GM21423 (cell line): ENCODE measurements at regions not wholly inside any gene's neighbourhood (a gene's known extent, or its start where the extent isn't known, plus 50 kb on each side); places are given as distances from the start of the nearest gene placed in this dataset.

Experiments used
- ATAC-seq: cut with Tn5 transposase; IDR thresholded peaks from one replicate; pipeline ENCODE4 v1.9.1; 2021; ENCODE audit warnings: mild to moderate bottlenecking, moderate library complexity; ENCODE audit not compliant: unreplicated experiment

DNA sequence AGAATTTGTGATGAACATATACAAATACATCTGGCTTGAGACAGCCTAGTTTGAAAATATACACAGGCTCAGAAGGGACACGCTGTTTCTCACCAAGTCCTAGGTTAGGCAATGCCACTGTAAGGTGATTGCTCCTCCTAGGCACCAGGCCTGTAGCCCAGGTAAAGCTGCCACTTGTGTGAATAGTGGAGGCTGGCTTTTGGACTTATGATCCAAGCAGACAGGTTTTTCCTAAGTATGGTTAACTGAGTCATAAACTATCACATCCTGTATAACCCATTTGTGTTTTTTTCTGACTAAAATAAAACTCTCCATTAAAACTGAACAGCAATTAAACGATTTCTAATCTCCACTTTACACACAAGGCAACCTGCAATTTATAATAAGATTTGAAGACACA lies 81.0 kb downstream of the SEMA4F start:
- ATAC-seq = no peak

DNA sequence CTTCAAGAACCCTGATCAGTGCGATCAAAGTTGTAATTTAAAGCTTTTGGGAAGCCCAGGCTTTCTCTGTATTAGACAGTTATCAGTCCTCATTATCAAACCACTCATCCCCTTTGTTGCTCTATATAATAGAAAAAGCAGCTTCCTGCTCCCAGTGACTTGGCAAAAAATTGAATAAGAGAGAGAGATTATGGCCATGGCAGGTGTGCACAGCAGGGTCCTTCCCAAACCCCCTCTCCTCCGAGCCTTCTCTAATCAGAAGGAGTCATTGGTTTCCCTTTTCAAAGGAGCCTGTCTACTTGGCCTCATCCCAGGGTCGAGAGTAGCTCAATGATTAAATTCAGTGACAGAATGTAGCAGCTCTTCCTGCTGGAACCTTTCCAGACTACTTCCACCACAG lies 81.5 kb downstream of the SEMA4F start:
- no peak for ATAC-seq

DNA sequence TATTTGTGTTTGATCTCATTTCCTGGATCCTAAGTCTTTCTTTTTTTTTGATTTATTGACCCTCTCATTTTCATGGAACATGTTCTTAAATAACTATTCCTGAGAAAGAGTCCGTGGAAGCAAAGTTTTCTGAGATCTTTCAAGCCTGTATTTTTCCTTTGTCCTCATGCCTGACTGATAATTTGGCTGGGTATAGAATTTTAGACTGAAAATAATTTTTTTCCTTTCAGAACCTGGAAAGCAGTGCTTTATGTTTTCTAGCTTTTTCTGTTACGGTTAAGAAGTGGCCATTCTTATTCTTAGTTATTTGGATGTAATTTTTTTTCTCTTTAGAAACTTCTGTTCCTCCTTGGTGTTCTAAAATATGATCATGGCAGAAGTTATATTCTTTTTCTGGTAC lies 82.5 kb downstream of the SEMA4F start:
- ATAC-seq = no peak

DNA sequence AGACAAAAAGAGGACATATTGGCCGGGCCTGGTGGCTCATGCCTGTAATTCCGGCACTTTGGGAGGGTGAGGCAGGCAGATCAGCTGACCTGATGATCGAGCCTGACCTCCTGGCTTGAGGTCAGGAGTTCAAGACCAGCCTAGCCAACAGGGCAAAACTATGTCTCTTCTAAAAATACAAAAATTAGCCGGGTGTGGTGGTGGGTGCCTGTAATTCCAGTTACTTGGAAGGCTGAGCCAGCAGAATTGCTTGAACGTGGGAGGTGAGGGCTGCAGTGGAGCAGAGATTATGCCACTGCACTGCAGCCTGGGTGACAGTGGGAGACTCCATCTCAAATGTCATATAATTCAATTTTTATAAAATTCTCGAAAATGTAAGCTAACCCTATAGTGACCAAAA lies 84.5 kb downstream of the SEMA4F start:
- no peak for ATAC-seq

DNA sequence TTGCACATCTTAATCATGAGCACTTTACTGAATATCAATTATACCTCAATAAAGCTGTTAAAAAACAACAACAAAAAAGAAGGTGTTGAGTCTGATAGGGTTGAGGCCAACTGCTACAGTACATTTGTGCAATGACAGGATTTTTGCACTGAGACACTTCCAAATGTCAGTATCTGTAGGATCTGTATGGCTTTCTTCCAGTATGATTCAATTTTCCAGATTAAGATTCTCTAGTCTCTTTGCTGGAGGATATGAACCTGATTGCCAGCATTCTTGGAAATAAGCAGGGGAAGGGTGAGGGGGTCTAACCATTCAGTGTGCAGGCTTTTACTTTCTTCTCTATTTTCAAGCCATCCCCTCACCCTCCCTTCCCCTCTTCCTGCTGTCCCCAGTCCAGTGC lies 85.1 kb downstream of the SEMA4F start:
- no peak for ATAC-seq

DNA sequence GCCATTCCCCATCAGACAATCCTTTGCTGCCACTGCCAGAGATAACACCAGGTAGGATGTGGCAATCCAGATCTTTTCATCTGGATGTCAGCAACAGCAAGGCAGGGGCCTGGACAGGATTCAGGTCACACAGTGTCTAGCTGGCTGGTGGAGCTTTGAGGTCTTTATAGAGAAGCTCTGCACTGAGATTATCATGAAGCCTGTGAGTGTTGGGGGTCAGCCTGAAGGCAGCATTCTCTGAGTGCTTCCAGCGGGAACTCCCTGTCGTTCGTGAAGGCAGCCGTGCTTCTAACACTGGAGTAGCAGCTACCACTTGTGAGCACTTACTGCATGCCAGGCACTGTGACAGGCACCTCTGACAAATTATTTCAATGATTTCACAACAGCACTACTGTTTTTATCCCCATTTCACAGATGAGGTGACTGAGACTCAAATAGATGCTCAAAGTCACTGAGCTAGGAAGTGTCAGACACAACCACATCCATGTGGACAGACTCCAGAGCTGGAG lies 85.7 kb downstream of the SEMA4F start:
- no peak for ATAC-seq

DNA sequence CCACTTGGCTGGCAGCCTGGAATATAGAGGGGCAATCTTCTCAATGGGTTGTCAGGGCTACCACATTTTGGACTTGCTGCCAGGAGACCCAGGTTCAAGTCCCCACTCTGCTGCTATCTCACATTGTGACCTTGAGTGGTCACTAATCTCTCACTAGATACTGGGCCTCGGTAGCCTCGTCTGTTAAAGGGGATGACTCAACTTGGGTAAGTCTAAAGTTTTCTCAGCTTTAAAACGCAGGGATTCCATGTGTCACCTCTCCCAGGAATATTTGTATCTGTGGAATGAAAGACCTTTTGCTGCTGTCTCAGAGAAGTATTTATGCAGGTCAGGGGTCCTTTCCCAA lies 86.3 kb downstream of the SEMA4F start:
- ATAC-seq = no peak

DNA sequence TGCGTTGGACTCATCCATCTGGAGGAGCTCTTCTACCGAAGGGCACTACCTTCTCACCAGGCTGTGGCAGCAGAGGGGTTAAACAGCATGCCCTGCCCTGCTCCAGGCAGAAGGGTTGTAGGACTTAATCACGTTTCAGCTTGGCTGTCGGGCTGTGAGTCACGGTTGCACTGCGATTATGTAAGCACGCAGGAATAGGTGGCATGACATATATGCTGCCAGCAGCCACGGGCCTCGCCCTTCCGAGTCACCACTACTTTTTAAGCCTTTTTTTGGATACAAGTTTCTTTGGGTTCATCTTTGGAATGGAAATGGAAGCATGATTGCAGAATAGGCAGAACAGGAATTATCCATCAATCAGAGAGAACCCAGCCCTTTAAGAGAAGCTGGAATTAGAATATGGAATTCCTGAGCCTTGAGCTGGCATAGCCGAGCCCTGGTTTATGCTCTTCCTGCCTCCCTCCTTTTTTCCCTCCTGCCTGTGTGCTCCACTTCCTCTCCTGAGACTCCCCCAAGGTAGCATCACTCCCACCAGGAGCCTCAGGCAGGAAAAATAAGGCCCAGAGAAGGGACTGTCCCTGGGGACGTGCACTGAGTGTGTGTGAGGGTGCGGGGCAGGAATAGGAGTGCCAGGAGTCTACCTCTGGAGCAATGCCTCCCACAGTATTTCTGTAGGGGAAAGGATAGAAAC lies 86.8 kb downstream of the SEMA4F start:
- no peak for ATAC-seq

DNA sequence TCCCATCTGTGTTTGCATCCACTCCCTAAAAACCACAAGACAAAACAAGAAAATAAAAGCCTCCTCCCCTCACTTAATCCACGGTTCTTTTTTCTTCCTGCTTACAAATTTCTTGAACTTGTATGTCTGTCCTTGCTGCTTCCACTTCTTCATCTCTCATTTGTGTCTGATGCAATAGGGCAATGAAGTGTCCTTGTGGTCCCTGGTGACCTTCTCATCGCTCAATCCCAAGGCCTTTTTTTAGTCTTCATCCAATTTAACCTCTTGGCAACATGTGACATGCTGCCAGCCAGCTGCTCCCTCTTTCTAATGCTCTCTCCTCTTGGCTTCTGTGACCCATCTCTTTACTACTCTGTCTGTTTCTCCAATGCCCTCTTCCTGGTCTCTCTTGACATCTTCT lies 87.6 kb downstream of the SEMA4F start:
- no peak for ATAC-seq

DNA sequence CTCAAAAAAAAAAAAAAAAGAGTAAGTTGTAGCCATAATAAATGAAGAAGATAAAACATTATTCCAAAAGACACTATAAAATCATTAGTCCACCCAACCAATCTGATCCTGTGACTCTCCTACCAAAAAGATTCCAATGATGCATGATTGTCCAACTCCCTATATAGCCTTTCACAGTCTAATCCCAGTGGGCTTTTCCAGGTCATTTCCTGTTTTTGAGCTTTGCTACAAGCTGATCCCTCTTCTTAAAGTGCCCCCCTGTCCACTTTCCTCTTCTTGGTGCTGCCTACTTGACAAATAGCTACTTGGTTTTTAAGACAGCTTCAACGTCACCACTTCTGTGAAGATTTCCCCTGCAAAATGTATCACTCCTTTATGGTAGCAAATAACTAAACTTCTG lies 88.4 kb downstream of the SEMA4F start:
- ATAC-seq = no peak

DNA sequence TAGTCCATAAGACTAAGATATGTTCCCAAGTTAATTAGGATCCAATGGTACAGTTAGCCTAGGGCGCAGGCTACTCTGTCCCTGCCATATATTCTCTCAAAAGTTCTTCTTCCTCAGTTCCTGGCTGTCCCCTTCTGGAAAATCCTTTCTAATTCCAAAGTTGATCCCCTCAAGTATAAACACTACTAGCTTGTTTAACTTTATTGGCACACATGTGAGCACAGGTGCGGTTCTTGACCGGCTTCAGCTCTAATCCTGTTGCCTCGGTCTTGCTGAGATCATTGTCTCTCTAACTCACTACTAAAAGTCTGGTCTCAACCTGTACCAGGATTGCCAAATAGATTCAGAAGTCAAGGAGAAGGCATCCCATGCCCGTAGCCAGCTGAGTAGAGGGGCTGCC lies 89.0 kb downstream of the SEMA4F start:
- ATAC-seq = no peak

DNA sequence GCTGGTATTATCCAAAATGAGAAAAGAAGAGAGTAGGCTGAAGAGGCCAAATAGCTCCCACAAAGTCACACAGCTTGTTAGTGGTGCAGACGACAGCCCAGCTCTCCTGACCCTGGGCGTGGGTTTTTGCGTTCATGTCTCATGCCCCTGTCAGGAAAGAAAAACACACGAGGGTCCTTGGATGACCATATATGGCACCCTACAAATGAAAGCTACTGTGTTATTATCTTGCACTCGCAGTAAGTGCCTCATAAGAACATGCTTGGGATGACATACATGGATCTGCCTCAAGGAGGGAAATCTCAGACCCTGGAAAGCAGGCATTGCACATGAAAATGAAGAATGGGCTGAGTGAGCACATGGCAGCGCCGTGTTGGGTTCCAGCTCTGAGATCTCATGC lies 89.7 kb downstream of the SEMA4F start:
- ATAC-seq = no peak

DNA sequence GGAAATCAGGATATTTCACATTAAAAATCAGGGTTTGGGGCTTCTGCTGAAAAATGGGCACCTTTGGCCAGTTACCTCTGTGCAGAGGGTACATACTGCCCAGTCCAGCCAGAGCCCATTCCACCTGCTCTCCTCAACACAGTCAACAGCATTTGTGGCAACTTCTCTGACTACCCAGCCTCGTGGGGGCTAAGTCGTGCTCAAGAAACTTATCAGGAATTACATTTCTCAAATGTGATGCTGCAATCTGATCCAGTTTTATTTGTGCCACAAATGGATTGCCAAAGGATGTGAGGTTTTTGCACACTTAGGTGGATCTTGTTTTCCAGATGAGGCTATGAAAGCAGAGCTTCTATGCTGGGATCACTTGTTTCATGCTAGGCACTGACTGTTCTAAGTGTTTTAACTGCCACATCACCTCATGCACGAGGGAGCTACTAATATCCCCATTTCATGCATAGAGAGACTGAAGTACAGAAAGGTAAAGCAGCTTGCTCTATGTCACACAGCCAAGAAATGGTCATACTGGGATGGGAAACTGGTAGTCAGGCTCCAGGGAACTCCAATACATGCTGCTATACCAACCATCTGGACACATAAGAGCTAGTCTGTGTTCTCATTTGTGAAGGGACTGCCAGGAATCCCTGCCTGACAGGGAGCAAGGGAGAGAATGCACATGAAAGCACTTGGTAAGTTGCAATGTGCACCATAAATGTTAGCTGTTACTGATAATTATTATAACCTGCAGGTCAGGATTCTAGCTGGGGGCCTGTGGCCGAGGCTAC lies 89.0 kb upstream of the HK2 start:
- no peak for ATAC-seq

DNA sequence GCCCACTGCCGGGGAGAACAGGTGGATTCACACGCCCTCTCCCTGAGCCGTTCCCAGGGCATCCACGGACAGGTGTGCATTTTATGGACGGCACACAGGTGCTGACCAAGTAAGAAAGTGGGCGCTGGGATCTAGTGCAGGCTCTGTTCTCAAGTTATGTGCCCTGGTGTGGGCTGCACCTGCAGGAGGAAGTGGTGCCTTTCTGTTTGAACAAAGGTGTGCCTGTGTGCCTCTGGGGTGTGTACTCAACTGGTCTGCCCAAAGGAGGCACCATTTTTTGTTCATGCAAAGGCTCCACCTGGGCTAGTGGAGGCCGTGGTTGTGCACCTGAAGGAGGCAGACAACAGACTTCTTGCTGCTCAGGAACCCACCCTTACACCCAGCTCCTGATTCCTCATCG lies 88.2 kb upstream of the HK2 start:
- ATAC-seq = no peak

DNA sequence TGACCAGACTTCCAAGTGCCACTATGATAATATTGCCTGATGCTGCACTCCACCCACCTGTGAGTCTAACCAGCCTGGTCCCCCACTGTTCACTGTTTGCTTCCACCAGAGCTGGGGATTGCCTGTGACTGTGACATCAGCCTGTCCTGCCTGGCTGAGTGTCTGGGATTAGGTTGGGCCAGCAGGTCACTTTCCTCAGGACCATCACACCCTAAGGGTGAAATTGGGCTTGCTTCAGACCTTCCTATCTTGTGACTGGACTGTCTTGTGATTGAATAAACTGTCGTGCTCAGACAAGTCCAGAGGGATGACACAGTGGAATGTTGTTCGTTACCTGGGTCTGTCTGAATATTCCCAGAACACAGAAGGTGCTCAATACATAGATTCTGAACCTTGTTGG lies 87.4 kb upstream of the HK2 start:
- ATAC-seq = no peak

DNA sequence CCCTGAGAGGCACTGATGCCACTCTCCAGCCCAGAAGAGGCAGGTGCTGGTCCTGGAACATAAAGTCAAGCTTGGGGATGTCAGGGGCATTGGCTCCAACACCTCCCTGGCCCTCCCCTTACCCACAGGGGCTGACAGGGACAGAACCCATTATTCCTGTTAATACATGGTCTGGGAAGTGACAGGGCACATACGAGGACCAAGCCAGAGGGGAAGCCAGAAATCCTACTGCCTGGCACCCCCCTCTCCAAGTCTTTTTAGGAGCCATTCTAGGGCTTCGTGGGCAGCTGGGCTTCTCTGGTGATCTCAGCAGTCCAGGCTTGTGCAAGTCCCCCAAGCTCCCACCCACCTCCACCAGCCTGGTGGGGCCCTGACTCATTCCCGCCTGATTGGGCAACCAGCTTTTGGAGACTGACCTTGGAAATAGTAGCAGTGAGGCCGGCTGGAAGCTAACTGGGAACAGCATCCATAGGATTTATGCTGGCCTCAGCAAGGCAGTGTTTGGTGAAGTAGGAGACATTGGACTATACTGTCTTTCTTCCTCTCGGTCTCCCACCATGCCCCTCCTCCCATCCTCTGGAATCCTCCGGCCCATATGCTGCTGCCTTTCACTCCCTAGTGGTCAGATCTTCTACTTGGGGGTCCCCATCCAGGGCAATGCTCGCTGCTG lies 86.4 kb upstream of the HK2 start:
- ATAC-seq = no peak

DNA sequence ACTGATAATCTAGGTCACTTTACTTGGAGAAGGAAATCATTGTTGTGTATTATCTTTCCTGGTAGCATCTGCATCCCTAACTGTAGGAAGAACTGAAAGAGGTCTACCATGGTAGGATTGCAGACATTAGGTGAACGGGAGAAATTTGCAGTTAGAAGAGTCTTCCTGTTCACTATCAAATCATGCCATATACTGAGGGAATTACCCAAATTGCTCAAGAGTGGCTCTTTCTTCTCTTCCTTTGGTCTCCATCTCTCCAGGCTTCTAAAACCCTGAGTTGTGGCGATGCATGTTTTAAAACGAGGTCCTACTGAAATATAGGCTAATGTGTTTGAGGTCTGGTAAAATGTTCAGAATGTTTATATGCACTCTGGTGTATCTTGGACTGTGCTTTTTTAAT lies 85.3 kb upstream of the HK2 start:
- ATAC-seq = no peak

DNA sequence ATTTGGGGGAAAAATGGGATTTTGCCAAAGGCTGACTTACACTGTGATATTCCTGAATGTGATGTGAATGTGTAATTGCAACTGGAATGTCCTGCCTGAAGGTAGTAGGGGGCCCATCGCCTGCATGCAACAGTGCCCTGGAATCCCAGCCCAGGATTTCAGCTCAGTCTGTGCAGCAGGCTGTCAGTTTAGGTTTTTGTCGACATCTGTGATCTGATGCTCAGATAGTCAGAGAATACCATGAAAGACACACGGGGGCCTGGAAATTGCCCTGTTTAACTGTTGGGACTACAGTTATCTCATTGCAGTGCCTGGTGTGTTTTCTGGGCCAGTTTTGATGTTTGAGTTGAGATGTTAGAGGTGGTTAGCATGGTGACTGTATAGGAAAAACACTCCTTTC lies 84.5 kb upstream of the HK2 start:
- no peak for ATAC-seq

DNA sequence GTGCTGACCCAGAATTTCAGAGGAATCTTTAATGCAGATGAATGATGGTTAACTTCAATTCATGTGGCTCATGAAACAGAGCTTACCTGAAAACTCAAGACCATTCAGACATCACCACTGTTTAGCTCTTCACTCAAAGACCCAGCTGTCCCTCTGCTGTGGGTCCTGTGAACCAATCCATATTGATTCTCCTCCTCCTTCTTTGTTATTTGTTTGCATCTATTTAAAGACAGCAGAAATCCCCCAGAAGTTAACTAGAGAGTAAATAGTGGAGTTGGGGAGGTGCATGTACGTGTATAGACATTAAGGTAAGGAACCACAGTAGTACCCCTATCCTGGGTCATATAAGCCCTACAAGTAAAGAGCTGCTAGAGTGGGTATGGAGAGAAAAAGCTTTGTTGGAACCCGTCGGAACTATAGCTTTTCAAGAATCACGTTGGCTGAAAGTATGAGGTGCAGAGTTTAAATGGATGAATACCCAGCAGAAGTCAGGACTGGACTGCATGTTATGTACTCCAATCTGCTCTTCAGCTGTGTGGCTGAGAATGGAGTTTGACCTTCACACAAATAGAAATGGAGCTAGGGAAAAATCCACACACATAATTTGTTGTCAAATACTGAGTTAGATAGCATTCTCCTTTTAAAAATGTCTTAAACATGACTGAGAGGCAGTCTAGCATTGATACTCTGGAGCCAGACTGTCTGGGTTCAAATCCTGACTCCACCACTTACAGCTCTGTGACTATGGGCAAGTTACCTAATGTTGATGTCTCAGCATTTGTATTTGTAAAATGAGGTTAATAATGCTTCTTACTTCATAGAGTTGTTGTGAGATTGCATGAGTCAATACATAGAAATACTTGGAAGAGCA lies 81.7 kb upstream of the HK2 start:
- ATAC-seq = no peak

DNA sequence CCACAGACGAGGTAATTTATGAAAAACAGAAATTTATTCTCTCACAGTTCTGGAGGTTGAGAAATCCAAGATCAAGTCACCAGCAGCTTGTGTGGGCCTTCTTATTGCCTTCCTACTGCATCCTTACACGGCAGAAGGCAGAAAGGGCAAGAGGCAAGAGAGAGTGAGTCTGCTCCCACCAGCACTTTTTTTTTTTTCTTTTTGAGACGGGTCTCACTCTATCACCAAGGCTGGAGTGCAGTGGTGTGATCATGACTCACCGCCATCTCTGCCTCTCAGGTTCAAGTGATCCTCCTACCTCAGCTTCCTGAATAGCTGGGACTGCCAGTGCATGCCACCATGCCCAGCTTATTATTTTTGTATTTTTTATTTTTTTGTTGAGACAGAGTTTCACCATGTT lies 78.5 kb upstream of the HK2 start:
- no peak for ATAC-seq

DNA sequence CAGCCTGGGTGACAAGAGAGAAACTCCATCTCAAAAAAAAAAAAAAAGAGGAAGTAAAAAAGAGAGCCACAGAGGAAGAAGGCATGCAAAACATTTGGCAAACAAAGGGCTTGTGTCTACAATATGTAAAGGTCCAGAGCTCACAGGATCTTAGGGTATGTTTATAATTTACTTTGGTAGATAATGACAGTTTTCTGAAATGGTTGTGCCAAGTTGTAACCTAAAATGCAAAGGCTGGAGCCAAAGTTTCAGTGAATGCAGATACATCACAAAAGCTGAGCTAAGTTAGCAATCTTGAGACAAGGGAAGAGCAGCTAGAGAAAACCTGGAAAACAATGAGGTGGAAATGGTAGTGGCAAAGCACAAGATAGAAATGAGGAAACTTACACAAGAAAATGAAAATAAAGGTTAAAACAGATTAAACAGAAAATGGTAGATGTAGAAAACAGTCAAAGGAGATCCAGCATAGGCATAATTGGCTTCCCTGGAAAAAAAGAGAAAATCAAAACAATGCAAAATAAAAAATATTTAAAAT lies 77.5 kb upstream of the HK2 start:
- peak; percentile 63 for ATAC-seq
